BJ (cell line): ENCODE measurements at regions not wholly inside any gene's neighbourhood (a gene's known extent, or its start where the extent isn't known, plus 50 kb on each side); places are given as distances from the start of the nearest gene placed in this dataset.

ENCODE experiments used
- CTCF ChIA-PET: fragments of 350-600 bp; formaldehyde crosslinking; extraction: SDS; loops from one replicate; lab custom pipeline; 2021; ENCODE audit warnings: antibody characterized with exemption, inconsistent platforms; lab: Yijun Ruan, JAX
- POLR2A ChIA-PET: fragments of 300-600 bp; sonication (Branson Sonifier 250); formaldehyde crosslinking; extraction: SDS; loops from one replicate; lab custom pipeline; 2021; ENCODE audit warnings: antibody characterized with exemption; lab: Charles Lee
- DNase-seq: peaks from one replicate; pipeline ENCODE4 v3.0.0-alpha.2; 2011; ENCODE audit warnings: low read depth
- H3K27me3 ChIP-seq: 2 replicates; pipeline ENCODE4 v1.6.0; 2011; ENCODE audit warnings: low read length; ENCODE audit not compliant: control insufficient read depth, insufficient read depth
- H3K36me3 ChIP-seq: 2 replicates; pipeline ENCODE4 v1.5.1; 2011; ENCODE audit warnings: low read length; ENCODE audit not compliant: control insufficient read depth, insufficient read depth
- H3K4me3 ChIP-seq: 2 replicates; pipeline ENCODE4 v1.5.1; 2011; ENCODE audit warnings: low read depth, mild to moderate bottlenecking, control low read depth, low read length
- TF ChIP-seq, protein P1 (sequence below): IDR thresholded peaks from 2 replicates; pipeline ENCODE4 v1.5.1; 2011; ENCODE audit warnings: low read depth, mild to moderate bottlenecking, control low read depth, inconsistent platforms, low read length, moderate library complexity; ENCODE audit not compliant: insufficient read depth

DNA sequence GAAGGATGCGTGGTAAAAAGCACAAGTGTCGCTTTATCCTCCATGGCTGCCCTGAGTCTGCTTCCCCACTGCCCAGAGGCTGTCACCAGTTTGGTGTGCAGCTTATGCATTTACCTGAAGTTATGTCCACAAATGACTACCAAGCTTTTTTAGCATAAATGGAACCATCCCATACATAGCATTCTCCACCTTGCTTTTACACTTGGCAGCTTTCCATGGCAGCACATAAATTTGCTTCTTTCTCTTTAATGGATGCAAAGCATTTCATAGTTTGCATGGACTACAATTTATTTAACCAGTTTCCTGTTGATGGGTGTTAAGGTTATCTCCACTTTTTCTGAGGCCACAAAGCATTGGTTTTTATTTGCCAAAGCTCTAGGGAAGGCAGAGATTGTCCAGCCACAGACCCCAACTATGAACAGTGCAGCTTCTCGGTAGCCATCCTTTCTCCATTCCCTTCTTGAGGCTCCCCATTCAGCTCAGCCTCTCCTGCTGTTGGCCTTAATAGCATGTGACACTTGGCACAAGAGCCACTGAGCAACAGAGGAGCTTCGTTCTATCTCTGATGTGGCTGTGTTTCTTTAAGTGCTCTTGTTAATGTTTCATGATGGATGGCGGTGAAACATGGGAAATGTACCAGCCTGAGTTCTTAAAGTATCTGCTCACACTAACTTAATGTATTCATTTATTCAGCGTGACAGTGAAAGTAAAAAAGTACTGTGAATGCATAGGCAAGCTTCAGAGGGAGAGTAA, 59.8 kb upstream of the NAV2 start:
- Histone ChIP-seq H3K36me3 (no peaks in the 10 kb centered on the region), H3K27me3 (peaks cover 6% of the 10 kb centered on the region; the same call in 1 of the 2 replicates), H3K4me3 (no peak overlapping the region)
- ChIA-PET CTCF (interaction anchor here (2.0 to 7.8 kb wide), 2 partner anchors 12 to 89 kb away, joined by 6 to 28 read pairs; no protein-coding TSS in a partner anchor), POLR2A (no interaction called here)
- DNase-seq, result no peak
- TF ChIP-seq, protein P1, sequence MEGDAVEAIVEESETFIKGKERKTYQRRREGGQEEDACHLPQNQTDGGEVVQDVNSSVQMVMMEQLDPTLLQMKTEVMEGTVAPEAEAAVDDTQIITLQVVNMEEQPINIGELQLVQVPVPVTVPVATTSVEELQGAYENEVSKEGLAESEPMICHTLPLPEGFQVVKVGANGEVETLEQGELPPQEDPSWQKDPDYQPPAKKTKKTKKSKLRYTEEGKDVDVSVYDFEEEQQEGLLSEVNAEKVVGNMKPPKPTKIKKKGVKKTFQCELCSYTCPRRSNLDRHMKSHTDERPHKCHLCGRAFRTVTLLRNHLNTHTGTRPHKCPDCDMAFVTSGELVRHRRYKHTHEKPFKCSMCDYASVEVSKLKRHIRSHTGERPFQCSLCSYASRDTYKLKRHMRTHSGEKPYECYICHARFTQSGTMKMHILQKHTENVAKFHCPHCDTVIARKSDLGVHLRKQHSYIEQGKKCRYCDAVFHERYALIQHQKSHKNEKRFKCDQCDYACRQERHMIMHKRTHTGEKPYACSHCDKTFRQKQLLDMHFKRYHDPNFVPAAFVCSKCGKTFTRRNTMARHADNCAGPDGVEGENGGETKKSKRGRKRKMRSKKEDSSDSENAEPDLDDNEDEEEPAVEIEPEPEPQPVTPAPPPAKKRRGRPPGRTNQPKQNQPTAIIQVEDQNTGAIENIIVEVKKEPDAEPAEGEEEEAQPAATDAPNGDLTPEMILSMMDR, result no peak

- no peak for DNase-seq
- POLR2A ChIA-PET, result no interaction called here
- Histone ChIP-seq H3K27me3 (peaks cover 8% of the 10 kb centered on the region; the same call in 1 of the 2 replicates), H3K36me3 (no peaks in the 10 kb centered on the region), H3K4me3 (no peak overlapping the region)
- CTCF ChIA-PET, result interaction anchor here (7.8 kb wide), 1 partner anchor 88 kb away, joined by 28 read pairs; no protein-coding TSS in a partner anchor
- TF ChIP-seq, protein P1, result no peak
Measured at GRCh38 chr11:19651653-19652052, 61.0 kb upstream of the NAV2 start.

DNA sequence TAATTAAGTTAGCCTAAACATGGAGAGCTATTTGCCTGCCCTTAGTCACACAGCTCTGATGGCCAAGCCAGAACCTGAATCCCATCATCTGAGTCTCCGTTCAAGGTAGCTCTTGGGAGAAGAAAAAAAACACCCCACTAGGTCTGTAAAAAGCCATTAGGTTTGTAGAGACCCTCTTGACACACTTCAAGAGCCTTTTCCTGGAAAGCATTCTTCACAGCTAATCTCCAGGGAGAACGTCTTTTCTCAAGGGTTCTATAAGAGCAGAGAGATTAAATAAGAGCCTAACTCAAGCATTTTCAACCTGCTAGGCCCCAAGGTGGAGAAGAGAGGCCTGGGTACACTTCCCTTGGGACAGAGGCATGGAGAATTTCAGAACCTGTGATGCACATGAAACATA, 61.6 kb upstream of the NAV2 start:
- CTCF ChIA-PET, result interaction anchor here (0.6 to 7.8 kb wide), 4 partner anchors 9 to 150 kb away, joined by 3 to 28 read pairs (median 4); no protein-coding TSS in a partner anchor
- peaks cover 8% of the 10 kb centered on the region; the same call in 1 of the 2 replicates for H3K27me3 ChIP-seq
- no peaks in the 10 kb centered on the region for H3K36me3 ChIP-seq
- POLR2A ChIA-PET, result no interaction called here
- no peak overlapping the region for H3K4me3 ChIP-seq
- TF ChIP-seq, protein P1, result no peak
- no peak for DNase-seq

DNA sequence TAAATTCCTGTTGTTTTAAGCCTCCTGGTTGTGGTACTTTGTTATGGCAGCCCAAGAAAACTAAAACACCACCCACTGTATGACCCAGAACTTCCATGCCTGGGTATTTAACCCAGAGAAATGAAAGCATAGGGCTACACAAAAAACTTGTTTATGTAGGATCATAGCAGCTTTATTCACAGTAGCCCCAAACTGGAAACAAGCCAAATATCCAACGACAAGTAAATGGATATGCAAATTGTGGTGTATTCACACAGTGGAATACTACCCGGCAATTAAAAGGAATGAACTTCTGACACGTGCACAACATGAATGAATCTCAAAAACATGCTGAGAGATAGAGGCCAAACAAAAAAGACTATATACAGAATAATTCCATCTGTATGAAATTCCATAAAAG, 62.2 kb upstream of the NAV2 start:
- CTCF ChIA-PET, result interaction anchor here (0.7 to 7.8 kb wide), 5 partner anchors 9 to 274 kb away, joined by 3 to 28 read pairs (median 4); no protein-coding TSS in a partner anchor
- Histone ChIP-seq H3K4me3 (no peak overlapping the region), H3K27me3 (peaks cover 8% of the 10 kb centered on the region; the same call in 1 of the 2 replicates), H3K36me3 (no peaks in the 10 kb centered on the region)
- POLR2A ChIA-PET, result no interaction called here
- TF ChIP-seq, protein P1, result no peak
- no peak for DNase-seq

GRCh38 chr11:19649751-19650150, 62.9 kb upstream of the NAV2 start:
- CTCF ChIA-PET, result interaction anchor here (1.4 to 7.8 kb wide), 3 partner anchors 8 to 86 kb away, joined by 4 to 28 read pairs (median 5); no protein-coding TSS in a partner anchor
- no peak for DNase-seq
- POLR2A ChIA-PET, result no interaction called here
- no peaks in the 10 kb centered on the region for H3K36me3 ChIP-seq
- H3K27me3 ChIP-seq, result peaks cover 9% of the 10 kb centered on the region; the same call in 1 of the 2 replicates
- TF ChIP-seq, protein P1, result no peak
- H3K4me3 ChIP-seq, result no peak overlapping the region
